GM12875 (cell line): ENCODE measurements at regions not wholly inside any gene's neighbourhood (a gene's known extent, or its start where the extent isn't known, plus 50 kb on each side); places are given as distances from the start of the nearest gene placed in this dataset.

Experiments used
- H3K4me3 ChIP-seq: one replicate; pipeline ENCODE4 v1.5.1; 2011; ENCODE audit warnings: low read depth, low read length, control low read depth
- CTCF ChIP-seq: IDR thresholded peaks from 2 replicates; pipeline ENCODE4 v1.5.1; 2011; ENCODE audit warnings: low read depth, mild to moderate bottlenecking, control low read depth, inconsistent platforms, low read length, moderate library complexity, borderline replicate concordance; ENCODE audit not compliant: insufficient read depth

GRCh38 chr7:17038160-17038782 lies 156.5 kb upstream of the AGR3 start:
- TF ChIP-seq CTCF = no peak

GRCh38 chr7:17038783-17039170 lies 157.0 kb upstream of the AGR3 start:
- TF ChIP-seq CTCF = no peak
- no peak overlapping the region for H3K4me3 ChIP-seq

More at GRCh38 chr7:17038160-17038782, 156.5 kb upstream of the AGR3 start:
- no peak overlapping the region for H3K4me3 ChIP-seq

DNA sequence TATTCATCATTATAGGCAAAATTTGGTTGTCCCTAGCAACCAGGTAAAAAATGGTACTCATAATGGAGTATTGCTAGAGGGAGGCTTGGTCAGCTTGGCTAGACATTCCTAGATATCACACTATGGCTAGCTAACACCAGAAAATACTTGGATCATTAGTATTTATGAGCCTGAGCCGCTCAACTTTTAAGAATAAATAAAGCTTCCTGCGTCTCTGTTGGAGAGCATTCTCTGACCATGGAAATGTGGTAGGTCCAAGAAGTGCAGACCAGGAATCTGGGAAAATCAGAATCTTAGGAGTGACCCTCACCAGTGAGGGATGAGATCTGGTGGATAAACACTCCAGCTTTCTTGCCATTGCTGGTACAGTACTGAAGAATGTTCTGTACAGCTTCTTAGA lies 157.6 kb upstream of the AGR3 start:
- no peak for TF ChIP-seq CTCF
- no peak overlapping the region for H3K4me3 ChIP-seq

DNA sequence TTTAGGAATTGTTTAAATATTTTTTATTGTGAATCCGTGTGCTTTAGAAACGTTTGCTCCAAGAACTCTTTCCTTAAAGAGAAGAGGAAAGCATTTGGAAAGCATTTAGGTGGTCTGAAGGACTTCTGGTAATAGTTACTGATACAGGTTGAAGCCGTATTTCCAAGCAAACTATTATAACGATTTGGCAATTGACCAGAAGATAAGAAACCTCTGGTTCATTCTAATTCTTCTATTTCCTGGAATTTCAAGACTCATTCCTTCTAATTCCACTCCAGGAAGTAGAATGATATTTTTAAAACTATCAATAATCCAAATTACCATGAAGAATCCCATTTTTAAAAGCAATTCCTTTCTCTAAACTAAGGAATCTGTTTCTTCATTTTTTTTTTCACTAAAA lies 158.9 kb upstream of the AGR3 start:
- TF ChIP-seq CTCF = no peak
- no peak overlapping the region for H3K4me3 ChIP-seq

DNA sequence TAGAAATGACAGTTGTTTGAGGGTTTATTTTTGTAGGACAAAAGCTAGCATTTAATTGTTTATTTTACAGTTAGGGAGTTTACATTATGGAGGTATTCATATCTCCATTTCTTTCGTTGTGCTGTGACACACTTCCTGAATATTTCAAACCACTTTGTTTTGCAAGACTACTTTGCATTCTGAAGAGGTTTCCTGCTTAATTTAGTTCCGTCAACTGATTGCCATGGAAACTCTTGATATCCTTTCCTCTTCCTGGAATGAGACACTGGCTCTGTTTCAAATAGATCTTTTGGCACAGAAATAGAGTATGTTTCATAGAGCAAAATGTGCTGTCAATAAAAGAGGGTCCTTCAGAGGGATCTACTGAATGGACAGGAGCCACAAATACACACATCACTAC lies 159.5 kb upstream of the AGR3 start:
- H3K4me3 ChIP-seq = no peak overlapping the region
- TF ChIP-seq CTCF = no peak

DNA sequence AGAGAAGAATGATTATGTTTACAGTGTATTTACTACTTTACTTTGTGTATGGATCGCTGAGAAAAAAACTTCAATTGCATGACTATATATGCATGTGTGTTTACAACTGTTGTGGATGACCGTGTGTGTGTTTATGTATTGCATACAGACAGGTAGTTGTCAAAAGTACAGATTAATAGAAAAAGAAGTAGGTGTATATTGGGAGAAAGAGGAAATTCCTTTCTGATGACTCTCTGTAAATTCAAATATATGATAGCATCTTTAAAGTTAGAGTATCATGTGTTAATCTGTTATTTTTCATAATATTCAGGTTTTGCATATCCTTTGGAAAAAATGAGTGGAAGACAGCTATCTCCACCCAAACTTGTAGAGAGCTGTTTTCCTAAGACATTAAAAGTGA lies 160.4 kb upstream of the AGR3 start:
- H3K4me3 ChIP-seq = no peak overlapping the region
- no peak for TF ChIP-seq CTCF

DNA sequence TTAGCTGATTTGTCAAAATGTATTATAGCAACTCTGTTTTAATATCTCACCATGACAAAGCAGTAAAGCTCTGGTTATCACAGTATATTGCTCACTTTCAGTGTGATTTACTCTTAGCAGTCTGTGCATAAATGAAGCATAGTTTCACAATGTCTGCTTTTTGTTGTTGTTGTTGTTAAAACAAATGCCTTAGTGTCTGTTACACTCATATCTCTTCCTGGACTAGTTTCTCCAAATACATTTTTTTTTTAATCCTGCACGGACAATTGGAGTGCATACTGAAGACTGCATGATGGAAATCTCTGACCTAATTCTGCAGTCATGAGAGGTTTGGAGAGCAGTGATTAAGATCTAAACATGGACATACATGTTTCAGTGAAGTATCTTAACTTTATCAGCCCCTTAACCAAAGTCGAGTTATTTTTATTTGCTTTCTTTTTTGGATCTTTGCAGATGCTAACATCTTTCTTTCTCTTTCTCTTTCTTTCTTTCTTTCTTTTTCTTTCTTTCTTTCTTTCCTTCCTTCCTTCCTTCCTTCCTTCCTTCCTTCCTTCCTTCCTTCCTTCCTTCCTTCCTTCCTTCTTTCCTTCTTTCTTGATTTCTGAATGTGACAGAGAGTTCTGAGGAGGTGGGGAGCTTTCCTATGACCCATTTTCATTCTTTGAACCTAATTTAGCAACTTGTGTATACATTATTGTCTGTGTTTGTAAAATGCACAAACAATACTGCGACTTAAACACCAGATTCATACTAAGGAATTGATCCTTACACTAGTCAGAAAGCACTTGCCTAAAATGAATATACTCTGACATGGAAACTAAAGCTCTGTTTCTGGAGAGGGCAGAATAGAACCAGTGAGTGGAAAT lies 161.5 kb upstream of the AGR3 start:
- H3K4me3 ChIP-seq = no peak overlapping the region
- no peak for TF ChIP-seq CTCF
